HuH-7 (cell line): ENCODE measurements at regions not wholly inside any gene's neighbourhood (a gene's known extent, or its start where the extent isn't known, plus 50 kb on each side); places are given as distances from the start of the nearest gene placed in this dataset.

ENCODE experiments used
- DNase-seq: peaks from one replicate; pipeline ENCODE4 v3.0.0; 2011; ENCODE audit warnings: low spot score

- no peak for DNase-seq
Measured at GRCh38 chr6:12423832-12424231, 133.7 kb downstream of the EDN1 start.

GRCh38 chr6:12426121-12426520 lies 136.0 kb downstream of the EDN1 start:
- no peak for DNase-seq

GRCh38 chr6:12431023-12431422 lies 140.9 kb downstream of the EDN1 start:
- DNase-seq = no peak

- DNase-seq = no peak
Measured at GRCh38 chr6:12436224-12436623, 146.1 kb downstream of the EDN1 start.

- DNase-seq = no peak
Measured at GRCh38 chr6:12436683-12437082, 146.5 kb downstream of the EDN1 start.

GRCh38 chr6:12439296-12439695 lies 149.1 kb downstream of the EDN1 start:
- DNase-seq = no peak

- DNase-seq = no peak
Measured at GRCh38 chr6:12440981-12441380, 150.8 kb downstream of the EDN1 start.

- DNase-seq = no peak
Measured at GRCh38 chr6:12442455-12442854, 152.3 kb downstream of the EDN1 start.

- no peak for DNase-seq
Measured at GRCh38 chr6:12446394-12446793, 156.2 kb downstream of the EDN1 start.

GRCh38 chr6:12449447-12449846 lies 159.3 kb downstream of the EDN1 start:
- no peak for DNase-seq

- no peak for DNase-seq
Measured at GRCh38 chr6:12450467-12450866, 160.3 kb downstream of the EDN1 start.

GRCh38 chr6:12456343-12456742 lies 166.2 kb downstream of the EDN1 start:
- no peak for DNase-seq

GRCh38 chr6:12457094-12457493 lies 166.9 kb downstream of the EDN1 start:
- no peak for DNase-seq

GRCh38 chr6:12458558-12458957 lies 168.4 kb downstream of the EDN1 start:
- DNase-seq = no peak

- no peak for DNase-seq
Measured at GRCh38 chr6:12459945-12460661, 169.9 kb downstream of the EDN1 start.

- DNase-seq = no peak
Measured at GRCh38 chr6:12467706-12468670, 177.8 kb downstream of the EDN1 start.

- DNase-seq = no peak
Measured at GRCh38 chr6:12472601-12473038, 182.5 kb downstream of the EDN1 start.

- DNase-seq = no peak
Measured at GRCh38 chr6:12473494-12473893, 183.3 kb downstream of the EDN1 start.

- no peak for DNase-seq
Measured at GRCh38 chr6:12474167-12475140, 184.3 kb downstream of the EDN1 start.

GRCh38 chr6:12476484-12476883 lies 186.3 kb downstream of the EDN1 start:
- no peak for DNase-seq

- no peak for DNase-seq
Measured at GRCh38 chr6:12477616-12478015, 187.5 kb downstream of the EDN1 start.

GRCh38 chr6:12478921-12479320 lies 188.8 kb downstream of the EDN1 start:
- no peak for DNase-seq
